ENCODE measurements at regions not wholly inside any gene's neighbourhood (a gene's known extent, or its start where the extent isn't known, plus 50 kb on each side); places are given as distances from the start of the nearest gene placed in this dataset.

GRCh38 chrX:145623453-145623852, 194.2 kb upstream of the SLITRK2 start:
- DNase-seq, result no peak
- intact Hi-C loops (cut with DNase I), result no loop called here
- no peak for ATAC-seq

GRCh38 chrX:145630081-145630480, 187.5 kb upstream of the SLITRK2 start:
- DNase-seq (no peak), ATAC-seq (no peak)
- intact Hi-C loops (cut with DNase I), result no loop called here

DNA sequence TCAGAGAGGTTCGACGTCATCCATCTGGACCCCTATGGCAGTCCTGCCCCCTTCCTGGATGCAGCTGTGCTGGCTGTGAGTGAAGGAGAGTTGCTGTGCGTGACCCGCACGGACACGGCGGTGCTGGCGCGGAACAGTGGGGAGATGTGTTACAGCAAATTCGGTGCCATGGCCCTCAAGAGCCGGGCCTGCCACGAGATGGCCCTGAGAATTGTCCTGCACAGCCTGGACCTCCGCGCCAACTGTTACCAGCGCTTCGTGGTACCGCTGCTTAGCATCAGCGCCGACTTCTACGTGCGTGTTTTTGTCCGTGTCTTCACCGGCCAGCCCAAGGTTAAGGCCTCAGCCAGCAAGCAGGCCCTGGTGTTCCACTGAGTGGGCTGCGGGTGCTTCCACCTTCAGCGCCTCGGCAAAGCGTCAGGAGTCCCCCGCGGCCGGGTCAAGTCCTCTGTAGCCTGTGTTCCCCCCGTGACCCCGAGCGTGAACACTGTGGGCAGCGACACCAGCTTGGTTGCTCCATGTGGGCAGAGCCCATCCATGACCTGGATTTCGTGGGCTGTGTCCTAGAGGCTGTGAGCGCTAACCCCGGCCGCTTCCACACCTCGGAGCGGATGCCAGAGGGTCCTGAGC, 186.7 kb upstream of the SLITRK2 start:
- no peak for ATAC-seq
- no peak for DNase-seq
- intact Hi-C loops (cut with DNase I), result no loop called here

DNA sequence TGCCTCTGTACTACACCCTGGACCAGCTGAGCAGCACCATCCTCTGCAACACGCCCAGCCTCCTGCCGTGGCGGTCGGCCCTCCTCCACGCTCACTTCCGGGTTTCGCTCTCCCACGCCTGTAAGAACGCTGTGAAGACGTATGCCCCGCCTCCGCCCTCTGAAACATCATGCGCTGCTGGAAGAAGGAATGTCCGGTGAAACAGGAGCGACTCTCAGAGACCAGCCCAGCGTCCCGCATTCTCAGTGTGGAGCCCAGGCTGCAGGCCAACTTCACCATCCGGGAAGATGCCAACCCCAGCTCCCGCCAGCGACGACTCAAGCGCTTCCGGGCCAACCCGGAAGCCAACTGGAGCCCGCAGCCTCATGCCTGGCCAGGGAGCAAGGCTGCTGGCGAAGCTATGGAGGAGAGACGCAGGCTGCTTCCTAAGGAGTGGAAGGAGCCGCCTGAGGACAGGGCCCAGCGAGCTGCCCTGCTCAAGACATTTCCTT, 186.1 kb upstream of the SLITRK2 start:
- DNase-seq (no peak), ATAC-seq (no peak)
- intact Hi-C loops (cut with DNase I), result no loop called here

DNA sequence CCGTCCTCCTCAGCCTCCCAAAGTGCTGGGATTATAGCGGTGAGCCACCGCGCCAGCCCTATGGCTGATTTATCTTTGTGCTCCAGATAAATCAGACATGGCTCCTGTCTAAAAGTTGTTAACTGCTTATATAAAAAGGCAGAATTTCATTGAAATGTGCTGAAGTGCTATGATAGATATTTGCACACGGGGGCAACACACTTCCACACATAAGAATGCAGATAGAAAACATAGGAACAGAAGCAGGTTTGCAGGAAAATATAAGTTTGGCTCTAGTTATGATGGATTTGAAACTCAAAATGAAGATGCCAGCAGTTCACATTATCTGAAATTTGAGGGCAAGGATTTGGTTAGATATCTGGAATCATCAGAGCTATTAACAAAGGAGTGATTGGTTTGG, 163.1 kb upstream of the SLITRK2 start:
- no peak for ATAC-seq
- no peak for DNase-seq
- intact Hi-C loops (cut with DNase I), result no loop called here

- DNase-seq (no peak), ATAC-seq (no peak)
- intact Hi-C loops (cut with DNase I), result no loop called here
These were observed 143.8 kb upstream of the SLITRK2 start for GRCh38 chrX:145673841-145674240.

DNA sequence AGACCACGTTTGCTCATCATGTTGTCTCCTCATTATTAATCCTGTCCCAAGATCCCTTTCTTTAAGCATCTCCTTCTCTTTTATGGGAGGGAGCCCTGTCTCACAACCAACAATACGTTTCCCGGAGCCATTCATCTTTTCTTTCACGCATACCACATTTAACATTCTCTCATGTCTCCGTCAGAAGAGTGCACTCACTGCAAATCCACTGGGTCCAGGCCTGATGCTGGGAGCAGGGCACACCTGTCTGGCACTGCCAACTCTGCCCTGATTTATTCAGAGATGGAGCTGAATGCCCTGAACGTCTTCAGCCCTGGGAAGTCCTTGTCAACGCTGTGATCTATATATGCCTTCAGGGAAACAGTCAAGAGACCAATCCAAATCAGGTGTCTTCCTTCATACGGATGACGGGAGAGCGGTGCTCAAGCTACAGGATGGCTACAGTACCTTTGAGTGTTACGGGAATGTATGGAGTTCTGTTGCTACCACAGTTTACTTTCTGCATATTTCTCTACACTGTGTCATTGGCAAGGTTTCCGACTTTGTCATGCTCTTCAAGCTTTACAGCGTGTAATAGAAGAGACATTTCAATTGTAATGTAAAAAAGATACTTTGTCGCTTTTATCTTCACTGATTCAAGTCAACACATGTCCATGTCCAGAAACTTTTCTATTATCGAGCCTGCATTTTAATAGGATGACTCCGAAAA, 140.4 kb upstream of the SLITRK2 start:
- intact Hi-C loops (cut with DNase I), result no loop called here

GRCh38 chrX:145682518-145683298, 134.9 kb upstream of the SLITRK2 start:
- DNase-seq (no peak), ATAC-seq (no peak)
- intact Hi-C loops (cut with DNase I), result no loop called here

More for the DNA sequence above, 140.4 kb upstream of the SLITRK2 start:
- ATAC-seq (no peak), DNase-seq (no peak)

- no peak for ATAC-seq
- intact Hi-C loops (cut with DNase I), result no loop called here
- DNase-seq, result no peak
These were observed 130.5 kb upstream of the SLITRK2 start for GRCh38 chrX:145687146-145687545.

DNA sequence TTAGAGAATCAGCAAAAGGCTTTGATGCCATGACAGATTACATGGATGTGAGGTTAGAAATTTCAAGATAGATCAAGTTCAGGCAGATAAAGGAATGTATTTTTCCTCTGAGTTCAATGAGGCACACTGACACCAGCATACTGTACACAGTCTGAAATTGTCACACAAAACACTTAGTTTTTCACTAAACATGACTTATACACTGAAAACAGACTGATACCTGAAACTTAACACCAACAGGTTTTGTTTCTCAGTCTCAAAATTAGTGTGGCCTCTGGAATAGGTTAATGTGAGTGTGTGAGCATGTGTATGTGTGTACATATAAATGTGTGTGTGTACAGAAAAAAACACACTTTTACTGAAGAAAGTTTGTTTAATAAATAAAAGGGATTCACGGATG, 129.9 kb upstream of the SLITRK2 start:
- DNase-seq, result no peak
- no peak for ATAC-seq
- intact Hi-C loops (cut with DNase I), result no loop called here

- ATAC-seq, result no peak
- intact Hi-C loops (cut with DNase I), result no loop called here
- no peak for DNase-seq
These were observed 123.6 kb upstream of the SLITRK2 start for GRCh38 chrX:145694048-145694447.

GRCh38 chrX:145715641-145716138, 101.9 kb upstream of the SLITRK2 start:
- ATAC-seq, result no peak
- intact Hi-C loops (cut with DNase I), result no loop called here

DNA sequence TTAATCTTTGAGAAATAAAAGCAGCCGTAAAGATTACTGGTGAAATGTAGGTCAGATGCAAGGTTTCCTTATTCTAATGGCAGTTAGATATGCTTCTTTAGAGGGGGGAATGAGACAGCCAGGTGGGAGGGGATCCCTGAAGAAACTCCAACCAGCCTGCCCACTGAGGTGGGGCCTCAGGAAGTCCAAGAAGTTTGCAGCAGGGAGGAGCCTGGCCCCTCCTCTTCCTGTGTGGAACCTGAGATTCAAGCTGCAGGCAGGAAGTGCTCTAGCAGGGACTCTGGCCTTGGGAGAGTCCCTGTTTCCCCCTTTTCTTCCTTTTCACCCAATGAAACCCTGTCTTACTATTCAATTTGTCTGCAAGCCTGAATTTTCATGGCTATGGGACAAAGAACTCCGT, 101.4 kb upstream of the SLITRK2 start:
- ATAC-seq (no peak), DNase-seq (no peak)
- intact Hi-C loops (cut with DNase I), result no loop called here

More at GRCh38 chrX:145715641-145716138, 101.9 kb upstream of the SLITRK2 start:
- no peak for DNase-seq

DNA sequence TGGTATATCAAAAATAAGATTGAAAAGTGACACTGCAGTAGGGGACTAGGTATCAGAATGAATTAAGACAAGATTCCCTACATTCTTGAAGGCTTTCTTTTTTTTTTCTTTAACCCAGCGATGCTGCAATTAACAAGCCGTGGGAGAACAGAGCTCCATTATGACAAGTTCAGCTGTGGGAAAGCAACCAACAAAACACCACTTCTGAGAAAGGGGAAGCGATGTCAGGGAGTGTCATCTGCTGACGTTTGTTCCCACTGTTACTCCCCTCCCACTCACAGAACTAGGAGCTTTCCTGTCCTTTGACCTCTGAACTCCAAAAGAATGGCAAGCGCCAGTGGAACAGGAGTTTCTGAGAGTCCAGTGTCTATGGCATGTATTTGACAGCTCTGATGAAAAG, 90.2 kb upstream of the SLITRK2 start:
- intact Hi-C loops (cut with DNase I), result no loop called here
- DNase-seq (no peak), ATAC-seq (no peak)

DNA sequence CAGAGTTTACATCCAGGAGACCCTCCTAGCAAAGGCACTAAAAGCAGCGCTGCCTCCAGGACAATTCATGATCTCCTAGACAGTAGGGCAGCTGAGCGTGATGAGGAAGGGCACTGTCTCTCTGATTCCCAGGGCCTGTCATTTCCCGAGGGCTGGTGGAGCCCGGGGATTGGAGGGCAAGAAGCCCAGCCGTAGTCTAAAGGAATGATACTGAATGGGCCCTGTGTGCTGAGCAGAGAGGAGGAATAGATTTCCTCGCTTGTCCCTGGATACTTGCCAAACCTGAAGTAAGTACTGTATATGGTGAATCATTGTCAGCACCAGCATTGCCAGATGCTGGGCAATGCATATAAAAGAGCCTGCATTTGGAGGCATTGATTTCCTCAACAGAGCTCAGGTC, 88.0 kb upstream of the SLITRK2 start:
- no peak for DNase-seq
- ATAC-seq, result no peak
- intact Hi-C loops (cut with DNase I), result no loop called here

DNA sequence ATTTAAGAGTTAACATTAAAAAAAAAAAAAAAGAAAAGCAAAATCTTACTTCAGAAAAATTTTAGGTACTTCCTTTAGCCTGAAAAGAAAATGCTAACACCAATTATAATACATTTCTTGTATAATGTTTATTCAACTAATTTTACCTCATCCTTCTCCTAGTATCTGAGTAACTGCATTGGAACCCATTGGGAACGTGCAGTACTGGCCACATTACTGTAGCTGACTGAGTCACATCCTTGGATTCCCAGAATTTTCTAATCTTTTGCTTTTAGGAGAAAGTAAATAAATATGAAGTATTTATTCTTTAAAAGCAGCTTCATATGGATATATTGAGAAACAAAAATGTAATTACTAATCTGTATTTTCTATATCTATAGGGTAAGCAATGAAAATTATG, 82.6 kb upstream of the SLITRK2 start:
- ATAC-seq (no peak), DNase-seq (no peak)
- intact Hi-C loops (cut with DNase I), result no loop called here

GRCh38 chrX:145751943-145752342, 65.7 kb upstream of the SLITRK2 start:
- no peak for ATAC-seq
- intact Hi-C loops (cut with DNase I), result no loop called here
- DNase-seq, result no peak
